B cell (primary cell): ENCODE measurements at regions not wholly inside any gene's neighbourhood (a gene's known extent, or its start where the extent isn't known, plus 50 kb on each side); places are given as distances from the start of the nearest gene placed in this dataset.

Experiments used
- ATAC-seq: fragments of 200-7000 bp; cut with Tn5 transposase; one replicate; pipeline ENCODE4 v1.10.0; 2021; ENCODE audit warnings: low read depth, mild to moderate bottlenecking, moderate number of reproducible peaks, moderate library complexity
- CTCF ChIA-PET: fragments of 350-600 bp; sonication (Branson Sonifier 250); formaldehyde crosslinking; loops from one replicate; lab custom pipeline; 2021; ENCODE audit warnings: antibody characterized with exemption, inconsistent platforms; lab: Charles Lee
- POLR2A ChIA-PET: fragments of 350-600 bp; sonication (Branson Sonifier 250); formaldehyde crosslinking; loops from one replicate; lab custom pipeline; 2021; ENCODE audit warnings: antibody characterized with exemption; lab: Charles Lee
- DNase-seq: peaks from one replicate; pipeline ENCODE4 v3.0.0; 2013
- H2AFZ ChIP-seq: 2 replicates; pipeline ENCODE4 v1.6.1; 2012; ENCODE audit warnings: mild to moderate bottlenecking, low read depth, low read length; ENCODE audit not compliant: insufficient read depth, poor library complexity, severe bottlenecking
- H3K27ac ChIP-seq, 2 donors: 1 replicate in 1 of 2; 2 replicates in 1 of 2; pipeline ENCODE4 v1.5.1; 2012 to 2013; ENCODE audit warnings: low read length in 2 of 2, mild to moderate bottlenecking in 2 of 2, moderate library complexity in 1 of 2
- H3K27me3 ChIP-seq, 4 experiments: fragments of 200-600 bp in 1 of 4; sonication (generic) in 1 of 4; replicated peaks in 1 of 4; 1 replicate in 2 of 4; 2 replicates in 2 of 4; pipeline versions ENCODE4 v1.6.1 to v1.7.0; 2013 to 2016; ENCODE audit warnings: low read length in 3 of 4, mild to moderate bottlenecking in 2 of 4, mixed read lengths in 1 of 4, moderate library complexity in 1 of 4; ENCODE audit not compliant: insufficient read depth in 4 of 4, control insufficient read depth in 3 of 4; ENCODE audit errors: control extremely low read depth in 1 of 4
- H3K36me3 ChIP-seq, 2 experiments: replicated peaks in 1 of 2; 1 replicate in 1 of 2; 2 replicates in 1 of 2; pipeline versions ENCODE4 v1.6.1 to v1.7.1; 2013; ENCODE audit warnings: low read length in 1 of 2; ENCODE audit not compliant: insufficient read depth in 2 of 2, control insufficient read depth in 1 of 2; ENCODE audit errors: control extremely low read depth in 1 of 2, extremely low read depth in 1 of 2
- H3K4me1 ChIP-seq, 2 donors: fragments of 200-600 bp in 1 of 2; sonication (generic) in 1 of 2; 1 replicate in 1 of 2; 2 replicates in 1 of 2; pipeline versions ENCODE4 v1.5.1 to v1.6.1; 2013 to 2017; ENCODE audit warnings: low read length in 2 of 2; ENCODE audit not compliant: control insufficient read depth in 2 of 2, insufficient read depth in 2 of 2
- H3K4me2 ChIP-seq: replicated peaks from 2 replicates; pipeline ENCODE3; 2012; ENCODE audit warnings: mild to moderate bottlenecking, low read depth, low read length; ENCODE audit not compliant: poor library complexity, severe bottlenecking
- H3K4me3 ChIP-seq, 5 experiments: fragments of 200-600 bp in 1 of 5; sonication (generic) in 1 of 5; 1 replicate in 3 of 5; 2 replicates in 2 of 5; pipeline versions ENCODE4 v1.5.1 to v1.7.0; 2011 to 2016; ENCODE audit warnings: low read length in 4 of 5, mild to moderate bottlenecking in 4 of 5, low read depth in 2 of 5, control low read depth in 1 of 5, moderate library complexity in 1 of 5; ENCODE audit not compliant: insufficient read depth in 1 of 5; ENCODE audit errors: control extremely low read depth in 1 of 5, extremely low read depth in 1 of 5
- H3K79me2 ChIP-seq: fragments of 200-600 bp; sonication (generic); one replicate; pipeline ENCODE4 v1.6.0; 2016; ENCODE audit warnings: low read length; ENCODE audit not compliant: control insufficient read depth, insufficient read depth
- H3K9ac ChIP-seq: fragments of 200-600 bp; sonication (generic); 2 replicates; pipeline ENCODE4 v1.6.1; 2017; ENCODE audit warnings: mild to moderate bottlenecking, low read length, moderate library complexity
- H3K9me3 ChIP-seq, 3 donors: one replicate each; pipeline versions ENCODE4 v1.6.1 to v1.7.1; 2013; ENCODE audit warnings: low read length in 2 of 3; ENCODE audit not compliant: control insufficient read depth in 2 of 3, insufficient read depth in 1 of 3; ENCODE audit errors: control extremely low read depth in 1 of 3
- H4K20me1 ChIP-seq: 2 replicates; pipeline ENCODE4 v1.6.0; 2012; ENCODE audit warnings: mild to moderate bottlenecking, low read length; ENCODE audit not compliant: insufficient read depth, control insufficient read depth, poor library complexity, severe bottlenecking
- H3K27ac Mint-ChIP-seq: one replicate; pipeline ENCODE4 v1.8.0; 2021; ENCODE audit warnings: mixed read lengths
- H3K27me3 Mint-ChIP-seq: one replicate; pipeline ENCODE4 v1.8.0; 2021; ENCODE audit warnings: mixed read lengths
- H3K4me1 Mint-ChIP-seq: one replicate; pipeline ENCODE4 v1.8.0; 2021; ENCODE audit warnings: mixed read lengths
- H3K4me3 Mint-ChIP-seq: one replicate; pipeline ENCODE4 v1.8.0; 2021; ENCODE audit warnings: mixed read lengths
- H3K9me3 Mint-ChIP-seq: one replicate; pipeline ENCODE4 v1.8.0; 2022; ENCODE audit warnings: mixed read lengths; ENCODE audit not compliant: insufficient read depth
- EZH2 ChIP-seq: IDR thresholded peaks from 2 replicates; pipeline ENCODE4 v1.6.1; 2012; ENCODE audit warnings: borderline replicate concordance, low read depth, mild to moderate bottlenecking, moderate library complexity, low read length; ENCODE audit not compliant: insufficient read depth, poor library complexity, severe bottlenecking
- WGBS: methylation state at CpG from one replicate; pipeline ENCODE4 v1.1.5; 2013; ENCODE audit warnings: missing lambda C conversion rate; ENCODE audit not compliant: insufficient coverage; 5-methylcytosine and 5-hydroxymethylcytosine counted together
- intact Hi-C: fragments of 100-400 bp; cut with micrococcal nuclease; formaldehyde crosslinking; loops from one replicate; pipeline ENCODE4 v1.10.0; 2022
- TF ChIP-seq, protein P1 (sequence below): fragments of 200-600 bp; IDR thresholded peaks from one replicate; pipeline ENCODE4 v1.8.0; 2022; ENCODE audit warnings: antibody characterized with exemption, mild to moderate bottlenecking

- H3K27me3 ChIP-seq, result no peaks in the 10 kb centered on the region
- Mint-ChIP-seq H3K4me3 (no peak overlapping the region), H3K27ac (no peak overlapping the region), H3K4me1 (no peaks in the 10 kb centered on the region), H3K27me3 (no peaks in the 10 kb centered on the region), H3K9me3 (no peaks in the 10 kb centered on the region)
- H3K4me1 ChIP-seq, result no peaks in the 10 kb centered on the region
- H3K4me3 ChIP-seq, result no peak overlapping the region
- no peaks in the 10 kb centered on the region for H3K9me3 ChIP-seq
- ATAC-seq (no peak), DNase-seq (no peak)
- H3K4me2 ChIP-seq, result no peak overlapping the region
- CTCF ChIA-PET, result no interaction called here
- intact Hi-C loops, result no loop called here
- TF ChIP-seq, protein P1, sequence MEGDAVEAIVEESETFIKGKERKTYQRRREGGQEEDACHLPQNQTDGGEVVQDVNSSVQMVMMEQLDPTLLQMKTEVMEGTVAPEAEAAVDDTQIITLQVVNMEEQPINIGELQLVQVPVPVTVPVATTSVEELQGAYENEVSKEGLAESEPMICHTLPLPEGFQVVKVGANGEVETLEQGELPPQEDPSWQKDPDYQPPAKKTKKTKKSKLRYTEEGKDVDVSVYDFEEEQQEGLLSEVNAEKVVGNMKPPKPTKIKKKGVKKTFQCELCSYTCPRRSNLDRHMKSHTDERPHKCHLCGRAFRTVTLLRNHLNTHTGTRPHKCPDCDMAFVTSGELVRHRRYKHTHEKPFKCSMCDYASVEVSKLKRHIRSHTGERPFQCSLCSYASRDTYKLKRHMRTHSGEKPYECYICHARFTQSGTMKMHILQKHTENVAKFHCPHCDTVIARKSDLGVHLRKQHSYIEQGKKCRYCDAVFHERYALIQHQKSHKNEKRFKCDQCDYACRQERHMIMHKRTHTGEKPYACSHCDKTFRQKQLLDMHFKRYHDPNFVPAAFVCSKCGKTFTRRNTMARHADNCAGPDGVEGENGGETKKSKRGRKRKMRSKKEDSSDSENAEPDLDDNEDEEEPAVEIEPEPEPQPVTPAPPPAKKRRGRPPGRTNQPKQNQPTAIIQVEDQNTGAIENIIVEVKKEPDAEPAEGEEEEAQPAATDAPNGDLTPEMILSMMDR, result no peak
- TF ChIP-seq EZH2, result no peak
- POLR2A ChIA-PET, result no interaction called here
- H3K27ac ChIP-seq, result no peak overlapping the region
- no peak overlapping the region for H2AFZ ChIP-seq
- WGBS, result no CpG with 5 or more reads among the region's 3 CpGs
- no peaks in the 10 kb centered on the region for H4K20me1 ChIP-seq
- no peak overlapping the region for H3K9ac ChIP-seq
- H3K36me3 ChIP-seq, result no peaks in the 10 kb centered on the region
- H3K79me2 ChIP-seq, result no peaks in the 10 kb centered on the region
These were observed 1080.8 kb upstream of the DDX18 start for GRCh38 chr2:116733699-116734098.

- Histone ChIP-seq H4K20me1 (no peaks in the 10 kb centered on the region), H3K27ac (no peak overlapping the region), H3K9me3 (no peaks in the 10 kb centered on the region), H3K27me3 (no peaks in the 10 kb centered on the region), H3K36me3 (no peaks in the 10 kb centered on the region), H2AFZ (no peak overlapping the region), H3K79me2 (no peaks in the 10 kb centered on the region), H3K4me1 (no peaks in the 10 kb centered on the region), H3K4me3 (no peak overlapping the region), H3K4me2 (no peak overlapping the region), H3K9ac (no peak overlapping the region)
- TF ChIP-seq EZH2, result no peak
- TF ChIP-seq, protein P1, result no peak
- ChIA-PET POLR2A (no interaction called here), CTCF (no interaction called here)
- no peak for ATAC-seq
- Mint-ChIP-seq H3K27ac (no peak overlapping the region), H3K27me3 (no peaks in the 10 kb centered on the region), H3K4me3 (no peak overlapping the region), H3K9me3 (no peaks in the 10 kb centered on the region), H3K4me1 (no peaks in the 10 kb centered on the region)
- no CpG with 5 or more reads among the region's 3 CpGs for WGBS
- intact Hi-C loops, result no loop called here
- DNase-seq, result no peak
These were observed 1076.5 kb upstream of the DDX18 start for GRCh38 chr2:116737951-116738350.
